HepG2 (cell line): ENCODE measurements at regions not wholly inside any gene's neighbourhood (a gene's known extent, or its start where the extent isn't known, plus 50 kb on each side); places are given as distances from the start of the nearest gene placed in this dataset.

Experiments
- ATAC-seq: fragments of 200-7000 bp; cut with Tn5 transposase; 3 replicates; pipeline ENCODE4 v1.9.1; 2020; ENCODE audit warnings: mild to moderate bottlenecking, moderate library complexity
- BruUV-seq: library from RNA; stranded (reverse); fragments of 400-500 nt; replicated peaks from 2 replicates; lab custom pipeline; 2021; lab: Mats Ljungman, UMichigan
- CTCF ChIA-PET: fragments of 300-600 bp; formaldehyde crosslinking; extraction: SDS; loops from one replicate; lab custom pipeline; 2021; ENCODE audit warnings: low total read pairs, inconsistent platforms, low intra/inter-chr PET ratio; lab: Yijun Ruan, JAX
- POLR2A ChIA-PET: fragments of 350-600 bp; sonication (Branson Sonifier 250); formaldehyde crosslinking; loops from one replicate; lab custom pipeline; 2020; ENCODE audit warnings: antibody characterized with exemption, inconsistent platforms; lab: Yijun Ruan, JAX
- DNase-seq: peaks from one replicate; pipeline ENCODE4 v3.0.0-alpha.2; 2015; ENCODE audit warnings: low spot score
- FAIRE-seq: peaks from 3 replicates; lab custom pipeline; 2011; peaks lifted over from hg19 to GRCh38; lab: Jason Lieb, UNC
- H2AFZ ChIP-seq: one replicate; pipeline ENCODE4 v1.6.1; 2011; ENCODE audit warnings: low read length, inconsistent platforms
- H3K27ac ChIP-seq: fragments of 300-600 bp; 3 replicates; pipeline ENCODE4 v1.8.0; 2011; ENCODE audit warnings: mixed run types, mild to moderate bottlenecking, mixed read lengths, low read length, inconsistent platforms; ENCODE audit not compliant: insufficient read depth; ENCODE audit errors: extremely low read length
- H3K27me3 ChIP-seq, 2 experiments: fragments of 200-600 bp in 1 of 2; 2 replicates in 1 of 2; 3 replicates in 1 of 2; pipeline versions ENCODE4 v1.6.0 to v1.8.0; 2011; ENCODE audit warnings: low read length in 2 of 2, mild to moderate bottlenecking in 2 of 2, moderate library complexity in 2 of 2, inconsistent platforms in 1 of 2; ENCODE audit not compliant: insufficient read depth in 2 of 2, control insufficient read depth in 1 of 2
- H3K36me3 ChIP-seq, 2 experiments: fragments of 200-600 bp in 1 of 2; replicated peaks in 1 of 2; 2 replicates in 1 of 2; 3 replicates in 1 of 2; pipeline versions ENCODE4 v1.5.1 to v1.8.0; 2011; ENCODE audit warnings: low read length in 2 of 2, inconsistent platforms in 1 of 2; ENCODE audit not compliant: insufficient read depth in 2 of 2, control insufficient read depth in 1 of 2
- H3K4me1 ChIP-seq: 2 replicates; pipeline ENCODE4 v1.5.1; 2012; ENCODE audit warnings: low read length, inconsistent platforms; ENCODE audit not compliant: insufficient read depth
- H3K4me2 ChIP-seq: 2 replicates; pipeline ENCODE4 v1.6.0; 2011; ENCODE audit warnings: low read depth, low read length, inconsistent platforms
- H3K4me3 ChIP-seq, 3 experiments: fragments of 200-600 bp in 1 of 3; sonication (generic), shearing (Covaris generic) in 1 of 3; replicated peaks in 1 of 3; 2 replicates each; pipeline ENCODE4 v1.5.1; 2011 to 2016; ENCODE audit warnings: low read length in 3 of 3, inconsistent platforms in 2 of 3, low read depth in 2 of 3, mild to moderate bottlenecking in 2 of 3, control low read depth in 1 of 3, mixed read lengths in 1 of 3; ENCODE audit not compliant: insufficient read depth in 1 of 3
- H3K79me2 ChIP-seq: one replicate; pipeline ENCODE4 v1.6.1; 2011; ENCODE audit warnings: low read length, inconsistent platforms; ENCODE audit not compliant: insufficient read depth
- H3K9ac ChIP-seq: 2 replicates; pipeline ENCODE4 v1.6.0; 2011; ENCODE audit warnings: mild to moderate bottlenecking, low read depth, low read length, inconsistent platforms; ENCODE audit not compliant: insufficient read depth
- H3K9me3 ChIP-seq: 2 replicates; pipeline ENCODE4 v1.5.1; 2012; ENCODE audit warnings: mild to moderate bottlenecking, low read length
- H4K20me1 ChIP-seq: 2 replicates; pipeline ENCODE4 v1.6.0; 2011; ENCODE audit warnings: inconsistent platforms, mild to moderate bottlenecking, low read length, moderate library complexity; ENCODE audit not compliant: insufficient read depth
- ARNTL ChIP-seq: sonication (generic); formaldehyde crosslinking; IDR thresholded peaks from 2 replicates; pipeline ENCODE4 v1.4.0; 2020; ENCODE audit warnings: mild to moderate bottlenecking, missing genetic modification reagents
- BCL6 ChIP-seq: IDR thresholded peaks from 2 replicates; pipeline ENCODE4 v1.6.1; 2016; ENCODE audit warnings: missing genetic modification reagents, missing compliant biosample characterization
- CCAR2 ChIP-seq: fragments of 200-400 bp; formaldehyde crosslinking; optimal IDR thresholded peaks from 2 replicates; pipeline ENCODE3; 2018; ENCODE audit warnings: low read depth, mild to moderate bottlenecking, low read length, moderate library complexity
- DR1 ChIP-seq: sonication (generic); formaldehyde crosslinking; IDR thresholded peaks from 2 replicates; pipeline ENCODE4 v1.8.0; 2021; ENCODE audit warnings: mild to moderate bottlenecking, missing genetic modification reagents, inconsistent platforms
- FOSL2 ChIP-seq: sonication (generic); formaldehyde crosslinking; IDR thresholded peaks from 2 replicates; pipeline ENCODE4 v1.4.0; 2020; ENCODE audit warnings: missing genetic modification reagents
- FOXM1 ChIP-seq: sonication (generic); formaldehyde crosslinking; IDR thresholded peaks from 2 replicates; pipeline ENCODE4 v1.5.0; 2020; ENCODE audit warnings: missing genetic modification reagents
- HDAC6 ChIP-seq: fragments of 200-600 bp; sonication (generic); IDR thresholded peaks from 2 replicates; pipeline ENCODE4 v1.7.0; 2017; ENCODE audit warnings: mild to moderate bottlenecking, antibody characterized with exemption, low read length, low read depth
- PAF1 ChIP-seq: IDR thresholded peaks from 2 replicates; pipeline ENCODE4 v1.6.1; 2016; ENCODE audit warnings: missing genetic modification reagents, missing compliant biosample characterization
- SSRP1 ChIP-seq: IDR thresholded peaks from 2 replicates; pipeline ENCODE4 v1.6.1; 2016; ENCODE audit warnings: control low read depth
- TERF1 ChIP-seq: sonication (generic); formaldehyde crosslinking; IDR thresholded peaks from 2 replicates; pipeline ENCODE4 v1.8.0; 2022; ENCODE audit warnings: mild to moderate bottlenecking, missing genetic modification reagents, moderate library complexity
- UBTF ChIP-seq: sonication (generic); formaldehyde crosslinking; IDR thresholded peaks from 2 replicates; pipeline ENCODE4 v1.4.0; 2020; ENCODE audit warnings: mild to moderate bottlenecking, missing genetic modification reagents
- ZBTB21 ChIP-seq: sonication (generic); formaldehyde crosslinking; IDR thresholded peaks from 2 replicates; pipeline ENCODE4 v1.4.0; 2020; ENCODE audit warnings: missing genetic modification reagents
- ZBTB49 ChIP-seq: sonication (generic); formaldehyde crosslinking; IDR thresholded peaks from 2 replicates; pipeline ENCODE4 v1.4.0; 2020; ENCODE audit warnings: missing genetic modification reagents, borderline replicate concordance
- ZBTB7A ChIP-seq: sonication (generic); formaldehyde crosslinking; IDR thresholded peaks from 2 replicates; pipeline ENCODE4 v1.8.0; 2022; ENCODE audit warnings: mild to moderate bottlenecking, missing genetic modification reagents
- ZNF224 ChIP-seq: sonication (generic); formaldehyde crosslinking; IDR thresholded peaks from 2 replicates; pipeline ENCODE4 v1.5.0; 2020; ENCODE audit warnings: mild to moderate bottlenecking, missing genetic modification reagents
- ZNF263 ChIP-seq: sonication (generic); formaldehyde crosslinking; IDR thresholded peaks from 2 replicates; pipeline ENCODE4 v1.4.0; 2020; ENCODE audit warnings: missing genetic modification reagents
- ZNF3 ChIP-seq: IDR thresholded peaks from 2 replicates; pipeline ENCODE4 v1.7.0; 2017; ENCODE audit warnings: inconsistent platforms
- ZNF30 ChIP-seq: sonication (generic); formaldehyde crosslinking; IDR thresholded peaks from 2 replicates; pipeline ENCODE4 v1.5.0; 2020; ENCODE audit warnings: mild to moderate bottlenecking, missing genetic modification reagents
- ZNF484 ChIP-seq: sonication (generic); formaldehyde crosslinking; IDR thresholded peaks from 2 replicates; pipeline ENCODE4 v1.5.1; 2020; ENCODE audit warnings: mild to moderate bottlenecking, low read depth, missing genetic modification reagents, borderline replicate concordance
- ZNF775 ChIP-seq: sonication (generic); formaldehyde crosslinking; IDR thresholded peaks from 2 replicates; pipeline ENCODE4 v1.4.0; 2020; ENCODE audit warnings: missing genetic modification reagents, mild to moderate bottlenecking, moderate library complexity, borderline replicate concordance
- ZSCAN25 ChIP-seq: sonication (generic); formaldehyde crosslinking; IDR thresholded peaks from 2 replicates; pipeline ENCODE4 v1.8.0; 2022; ENCODE audit warnings: mild to moderate bottlenecking, missing genetic modification reagents
- WGBS: methylation state at CpG from one replicate; pipeline ENCODE4 v1.1.6; 2017; ENCODE audit warnings: low lambda C conversion rate; 5-methylcytosine and 5-hydroxymethylcytosine counted together
- in situ Hi-C: cut with HindIII; loops from 2 replicates; pipeline ENCODE4 v1.10.0; 2017; ENCODE audit warnings: low pct_unique_long_range_greater_than_20kb; ENCODE audit not compliant: extremely low pct_ligation_motif_present
- intact Hi-C: fragments of 100-400 bp; cut with micrococcal nuclease; formaldehyde crosslinking; loops from one replicate; pipeline ENCODE4 v1.10.0; 2022; ENCODE audit not compliant: unreplicated experiment

- TF ChIP-seq ZBTB7A (CRISPR knock-in tag) (no peak), SSRP1 (CRISPR knock-in tag) (no peak), TERF1 (CRISPR knock-in tag) (no peak), ZSCAN25 (CRISPR knock-in tag) (no peak)
Measured at GRCh38 chr7:13801669-13802068, 187.8 kb downstream of the ETV1 start (continued).

- Histone ChIP-seq H3K36me3 (no peaks in the 10 kb centered on the region), H3K79me2 (no peaks in the 10 kb centered on the region), H2AFZ (no peak overlapping the region), H3K4me1 (no peaks in the 10 kb centered on the region), H3K27ac (no peak overlapping the region), H3K9ac (no peak overlapping the region), H3K4me2 (no peak overlapping the region), H3K27me3 (no peaks in the 10 kb centered on the region), H4K20me1 (no peaks in the 10 kb centered on the region), H3K4me3 (no peak overlapping the region), H3K9me3 (peaks cover 72% of the 10 kb centered on the region)
- ChIA-PET CTCF (no interaction called here), POLR2A (no interaction called here)
- BruUV-seq: no TSS peak
- FAIRE-seq (no peak), ATAC-seq (no peak), DNase-seq (no peak)
- in situ Hi-C loops: no loop called here
- 79% methylated on average over 1 of the region's 1 CpG for WGBS
- intact Hi-C loops: no loop called here
- TF ChIP-seq FOSL2: no peak
- no peak for TF ChIP-seq ZNF3
- no peak for TF ChIP-seq ZBTB49 (CRISPR knock-in tag)
- TF ChIP-seq ZNF263 (CRISPR knock-in tag): no peak
- TF ChIP-seq DR1 (CRISPR knock-in tag): no peak
- TF ChIP-seq PAF1 (CRISPR knock-in tag): no peak
- TF ChIP-seq UBTF: no peak
- TF ChIP-seq BCL6 (CRISPR knock-in tag): no peak
- no peak for TF ChIP-seq ZBTB21 (CRISPR knock-in tag)
- TF ChIP-seq CCAR2: no peak
- no peak for TF ChIP-seq ZNF224 (CRISPR knock-in tag)
- TF ChIP-seq ZNF30 (CRISPR knock-in tag): no peak
- TF ChIP-seq ZNF775 (CRISPR knock-in tag): no peak
- no peak for TF ChIP-seq HDAC6
- no peak for TF ChIP-seq ARNTL
- no peak for TF ChIP-seq FOXM1 (CRISPR knock-in tag)
- TF ChIP-seq ZNF484 (CRISPR knock-in tag): no peak
Measured at GRCh38 chr7:13802651-13803050, 186.8 kb downstream of the ETV1 start.
